ENCODE measurements at regions not wholly inside any gene's neighbourhood (a gene's known extent, or its start where the extent isn't known, plus 50 kb on each side); places are given as distances from the start of the nearest gene placed in this dataset.

DNA sequence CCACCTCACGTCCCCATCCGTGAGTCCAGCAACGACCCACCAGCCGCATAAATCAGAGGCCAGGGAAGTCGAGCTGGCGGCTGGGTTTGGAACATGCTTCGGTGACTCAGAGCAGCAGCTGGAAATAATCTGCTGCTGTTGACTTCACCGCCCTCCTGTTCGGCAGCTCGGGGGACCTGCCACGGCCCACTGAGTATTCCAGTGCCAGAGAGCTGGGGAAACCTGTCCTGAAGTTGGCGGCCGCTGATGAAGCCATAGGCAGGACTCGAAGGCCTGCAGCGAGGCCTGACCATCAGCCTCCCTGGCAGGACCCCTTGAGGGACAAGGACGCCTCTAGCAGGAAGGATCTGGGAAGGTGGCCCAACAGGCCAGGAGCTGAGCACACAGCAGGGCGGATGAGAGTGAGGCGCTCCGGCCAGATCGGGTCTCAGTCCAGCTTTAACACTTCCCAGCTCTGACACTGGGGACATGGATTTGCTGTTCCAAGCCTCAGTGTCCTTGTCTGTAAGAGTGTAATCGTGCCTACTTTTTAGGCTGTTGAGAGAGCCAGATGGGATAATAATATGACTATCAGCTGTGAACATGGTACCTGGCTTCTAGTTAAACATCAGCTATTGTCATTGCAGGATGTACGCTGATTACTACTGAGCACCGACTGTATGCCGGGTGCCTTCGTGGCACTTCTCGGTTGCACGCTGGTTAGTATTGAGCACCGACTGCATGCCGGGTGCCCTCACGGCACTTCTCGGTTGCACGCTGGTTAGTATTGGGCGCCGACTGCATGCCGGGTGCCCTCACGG lies 50.4 kb upstream of the CIBAR2 start:
- Mint-ChIP-seq H3K4me3 (no peak overlapping the region), H3K4me1 (ENCODE audit: low read depth) (peaks cover 6% of the 10 kb centered on the region), H3K36me3 (ENCODE audit: low read depth) (no peaks in the 10 kb centered on the region), H3K9me3 (ENCODE audit: insufficient read depth) (no peaks in the 10 kb centered on the region), H3K27ac (no peak overlapping the region), H3K27me3 (ENCODE audit: low read depth) (peaks cover 15% of the 10 kb centered on the region)
- POLR2A ChIA-PET: no interaction called here
- DNase-seq: no peak
- ATAC-seq: no peak
- CTCF ChIA-PET: no interaction called here

DNA sequence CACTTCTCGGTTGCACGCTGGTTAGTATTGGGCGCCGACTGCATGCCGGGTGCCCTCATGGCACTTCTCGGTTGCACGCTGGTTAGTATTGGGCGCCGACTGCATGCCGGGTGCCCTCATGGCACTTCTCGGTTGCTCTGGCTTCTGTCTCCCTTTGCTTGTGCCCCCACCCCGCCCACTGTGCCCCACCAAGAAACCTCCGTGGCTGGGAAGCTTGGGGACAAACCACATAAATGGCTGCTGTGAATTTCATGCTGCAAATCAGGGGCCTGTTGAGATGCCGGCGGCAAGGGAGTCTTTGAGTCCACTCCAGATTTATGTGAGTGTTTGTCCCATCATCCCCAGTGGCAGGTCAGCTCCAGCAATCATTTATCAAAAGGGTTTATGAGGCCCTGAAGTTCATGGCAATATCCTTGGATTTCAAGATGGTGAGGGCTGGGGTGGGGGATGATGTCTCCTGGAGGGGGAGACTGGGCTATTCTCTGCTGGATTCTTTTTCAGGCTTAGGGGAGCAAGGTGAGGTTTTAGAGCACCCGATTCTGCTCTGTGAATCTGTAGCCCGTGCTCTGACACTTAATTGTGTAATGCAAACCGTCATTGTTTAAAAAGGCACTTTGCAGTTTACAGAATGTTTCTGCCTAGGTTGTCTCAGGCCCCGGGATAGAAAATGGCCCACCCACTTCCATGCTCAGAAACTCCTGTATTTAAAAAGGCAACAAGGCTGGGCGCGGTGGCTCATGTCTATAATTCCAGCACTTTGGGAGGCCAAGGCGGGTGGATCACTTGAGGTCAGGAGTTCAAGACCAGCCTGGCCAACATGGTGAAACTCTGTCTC lies 51.2 kb upstream of the CIBAR2 start:
- ATAC-seq: no peak
- ChIA-PET POLR2A (no interaction called here), CTCF (no interaction called here)
- no peaks in the 10 kb centered on the region for H3K9me3 Mint-ChIP-seq (ENCODE audit: insufficient read depth)
- DNase-seq: no peak
- no peak overlapping the region for H3K4me3 Mint-ChIP-seq
- no peak overlapping the region for H3K27ac Mint-ChIP-seq
- peaks cover 24% of the 10 kb centered on the region for H3K27me3 Mint-ChIP-seq (ENCODE audit: low read depth)
- no peaks in the 10 kb centered on the region for H3K36me3 Mint-ChIP-seq (ENCODE audit: low read depth)
- no peaks in the 10 kb centered on the region for H3K4me1 Mint-ChIP-seq (ENCODE audit: low read depth)

DNA sequence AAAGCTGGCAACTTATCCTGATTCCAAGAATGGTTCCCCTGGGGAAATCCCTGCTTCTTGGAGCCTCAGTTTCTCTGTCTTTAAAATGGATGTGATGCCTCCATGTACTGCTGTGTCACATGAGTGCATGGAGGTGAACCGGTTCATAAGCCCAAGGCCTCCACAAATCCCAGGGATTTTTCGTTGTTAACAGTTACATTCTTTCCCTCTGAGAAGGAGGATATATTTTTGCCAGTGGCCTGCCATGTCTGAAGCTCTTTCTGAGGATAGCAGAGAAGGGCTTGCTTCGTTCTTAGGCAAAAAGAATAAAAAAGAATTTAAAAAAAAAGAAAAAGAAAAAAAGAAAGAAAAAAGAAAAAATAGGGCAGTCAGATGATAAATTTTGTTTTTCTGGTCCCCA lies 52.2 kb upstream of the CIBAR2 start:
- Mint-ChIP-seq H3K4me3 (no peak overlapping the region), H3K9me3 (ENCODE audit: insufficient read depth) (no peaks in the 10 kb centered on the region), H3K27me3 (ENCODE audit: low read depth) (peaks cover 27% of the 10 kb centered on the region), H3K36me3 (ENCODE audit: low read depth) (no peaks in the 10 kb centered on the region), H3K27ac (no peak overlapping the region), H3K4me1 (ENCODE audit: low read depth) (no peaks in the 10 kb centered on the region)
- ATAC-seq: no peak
- POLR2A ChIA-PET: no interaction called here
- CTCF ChIA-PET: no interaction called here
- no peak for DNase-seq

DNA sequence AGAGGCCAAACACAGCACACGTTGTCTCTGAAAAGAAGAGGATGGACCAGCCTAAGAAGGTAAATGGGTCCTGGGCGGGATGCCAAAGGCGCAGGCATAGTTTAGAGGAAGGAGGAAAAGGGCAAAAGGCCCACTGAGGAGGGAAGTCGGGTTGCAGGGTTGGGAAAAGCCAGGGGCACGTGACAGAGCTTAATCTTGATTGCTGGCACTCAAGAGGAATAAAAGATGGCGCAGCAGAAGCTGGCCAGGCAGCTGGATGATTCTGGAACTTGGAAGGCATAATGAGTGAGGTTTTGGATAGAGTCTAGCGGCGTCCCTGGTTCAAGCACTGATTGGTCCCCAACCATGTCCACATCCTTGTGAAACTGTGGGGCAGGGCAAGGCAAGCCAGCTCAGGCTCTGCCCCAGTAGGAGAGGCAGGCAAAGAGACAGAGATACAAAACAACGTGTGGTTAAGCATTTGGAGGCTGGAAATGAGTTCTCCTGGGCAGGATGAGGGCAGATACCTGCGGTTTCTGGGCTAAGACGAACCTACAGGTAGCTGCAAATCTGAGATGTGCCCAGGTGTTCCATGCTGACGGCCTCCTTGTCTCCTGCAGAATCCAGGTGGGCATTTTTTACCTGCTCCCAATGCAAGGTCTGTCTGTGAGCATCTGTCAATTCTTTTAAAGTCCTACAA lies 52.7 kb upstream of the CIBAR2 start:
- DNase-seq (no peak), ATAC-seq (no peak)
- H3K4me3 Mint-ChIP-seq: no peak overlapping the region
- CTCF ChIA-PET: no interaction called here
- H3K27me3 Mint-ChIP-seq (ENCODE audit: low read depth): peaks cover 27% of the 10 kb centered on the region
- POLR2A ChIA-PET: no interaction called here
- no peaks in the 10 kb centered on the region for H3K4me1 Mint-ChIP-seq (ENCODE audit: low read depth)
- no peak overlapping the region for H3K27ac Mint-ChIP-seq
- H3K36me3 Mint-ChIP-seq (ENCODE audit: low read depth): no peaks in the 10 kb centered on the region
- H3K9me3 Mint-ChIP-seq (ENCODE audit: insufficient read depth): no peaks in the 10 kb centered on the region

DNA sequence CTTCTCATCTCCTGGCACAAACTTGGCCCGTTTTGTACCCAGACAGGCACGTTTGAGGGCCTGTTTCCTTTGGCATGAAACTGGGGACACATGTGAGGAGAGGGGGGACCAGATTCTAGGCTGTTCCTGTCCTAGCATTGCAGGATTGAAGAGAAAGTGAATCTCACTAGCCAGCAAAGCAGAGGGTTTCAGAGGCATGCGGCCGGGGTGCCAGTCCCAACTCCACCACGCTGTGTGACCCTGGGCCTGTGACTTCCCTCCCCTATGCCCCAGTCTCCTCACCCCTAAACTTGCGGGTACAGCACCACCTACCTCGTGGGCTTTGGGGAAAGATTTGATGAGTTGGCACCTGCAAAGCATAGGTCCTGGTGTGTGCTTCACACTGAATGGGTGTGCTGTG lies 53.5 kb upstream of the CIBAR2 start:
- H3K9me3 Mint-ChIP-seq (ENCODE audit: insufficient read depth): no peaks in the 10 kb centered on the region
- ATAC-seq: no peak
- H3K27me3 Mint-ChIP-seq (ENCODE audit: low read depth): peaks cover 30% of the 10 kb centered on the region
- no peaks in the 10 kb centered on the region for H3K36me3 Mint-ChIP-seq (ENCODE audit: low read depth)
- no peaks in the 10 kb centered on the region for H3K4me1 Mint-ChIP-seq (ENCODE audit: low read depth)
- ChIA-PET CTCF (no interaction called here), POLR2A (no interaction called here)
- no peak overlapping the region for H3K4me3 Mint-ChIP-seq
- H3K27ac Mint-ChIP-seq: no peak overlapping the region
- no peak for DNase-seq

DNA sequence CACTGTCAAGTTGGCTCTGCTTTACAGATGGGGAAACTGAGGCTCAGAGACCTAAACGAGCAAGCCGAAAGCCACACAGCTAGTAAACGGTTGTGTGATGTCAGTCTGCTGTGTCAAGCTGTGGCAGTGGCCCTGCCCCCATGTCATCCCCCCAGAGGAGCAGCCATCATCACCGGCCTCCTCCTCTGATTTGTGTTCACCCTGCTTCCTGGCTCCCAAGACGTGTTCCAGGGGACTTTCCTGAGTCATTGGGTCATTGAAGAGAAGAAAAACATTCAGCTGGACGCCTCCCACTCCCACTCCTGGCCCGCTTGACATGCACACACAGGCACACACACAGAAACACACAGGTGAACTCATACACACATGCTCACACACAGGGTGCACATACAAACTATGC lies 54.0 kb upstream of the CIBAR2 start:
- Mint-ChIP-seq H3K36me3 (ENCODE audit: low read depth) (no peaks in the 10 kb centered on the region), H3K27ac (no peak overlapping the region), H3K4me3 (no peak overlapping the region), H3K9me3 (ENCODE audit: insufficient read depth) (no peaks in the 10 kb centered on the region), H3K27me3 (ENCODE audit: low read depth) (peaks cover 35% of the 10 kb centered on the region), H3K4me1 (ENCODE audit: low read depth) (peaks cover under 1% of the 10 kb centered on the region)
- DNase-seq (no peak), ATAC-seq (no peak)
- CTCF ChIA-PET: no interaction called here
- POLR2A ChIA-PET: no interaction called here

DNA sequence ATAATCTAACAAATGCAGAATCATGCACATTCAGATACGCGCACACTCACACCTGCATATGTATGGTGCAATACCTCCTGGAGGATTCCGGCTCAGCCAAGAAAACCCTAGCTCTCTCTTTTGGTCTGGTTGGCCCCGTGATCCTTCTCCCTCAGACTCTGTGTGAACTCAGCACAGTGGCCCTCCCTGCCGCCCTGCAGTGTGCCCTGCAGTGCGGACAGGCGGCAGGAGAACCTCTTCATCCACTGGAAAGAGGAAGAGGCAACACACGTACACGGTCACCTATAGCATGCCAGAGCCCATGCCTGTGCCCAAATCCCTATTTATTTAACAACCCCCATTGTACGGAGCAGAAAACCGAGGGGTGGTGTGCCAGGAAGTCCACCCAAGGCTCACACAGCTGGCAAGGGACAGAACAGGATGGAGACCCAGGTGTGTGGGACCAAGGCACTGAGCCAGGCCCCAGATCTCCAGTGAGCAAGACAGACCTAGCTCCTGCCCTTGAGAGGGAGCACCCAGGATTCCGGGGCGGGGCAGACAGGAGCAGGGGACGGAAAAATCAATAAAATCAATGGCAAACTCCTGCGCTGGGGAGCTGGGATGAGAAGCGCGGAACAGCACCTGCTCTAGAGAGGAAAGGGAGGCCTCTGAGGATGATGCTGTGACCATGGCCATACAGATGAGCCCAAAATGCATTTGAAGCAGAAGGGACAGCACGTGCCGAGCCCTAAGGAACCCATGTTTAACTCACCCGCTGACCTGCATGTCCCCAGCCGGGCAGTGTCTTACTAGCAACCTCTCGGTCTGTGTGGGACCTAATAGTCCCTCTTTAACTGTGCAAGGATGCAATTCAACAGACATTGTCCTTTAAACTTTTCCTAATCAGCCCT lies 54.7 kb upstream of the CIBAR2 start:
- DNase-seq: no peak
- no peak for ATAC-seq
- peaks cover 41% of the 10 kb centered on the region for H3K27me3 Mint-ChIP-seq (ENCODE audit: low read depth)
- H3K27ac Mint-ChIP-seq: no peak overlapping the region
- H3K4me1 Mint-ChIP-seq (ENCODE audit: low read depth): peaks cover 2% of the 10 kb centered on the region
- no peak overlapping the region for H3K4me3 Mint-ChIP-seq
- CTCF ChIA-PET: no interaction called here
- no peaks in the 10 kb centered on the region for H3K9me3 Mint-ChIP-seq (ENCODE audit: insufficient read depth)
- POLR2A ChIA-PET: no interaction called here
- no peaks in the 10 kb centered on the region for H3K36me3 Mint-ChIP-seq (ENCODE audit: low read depth)

DNA sequence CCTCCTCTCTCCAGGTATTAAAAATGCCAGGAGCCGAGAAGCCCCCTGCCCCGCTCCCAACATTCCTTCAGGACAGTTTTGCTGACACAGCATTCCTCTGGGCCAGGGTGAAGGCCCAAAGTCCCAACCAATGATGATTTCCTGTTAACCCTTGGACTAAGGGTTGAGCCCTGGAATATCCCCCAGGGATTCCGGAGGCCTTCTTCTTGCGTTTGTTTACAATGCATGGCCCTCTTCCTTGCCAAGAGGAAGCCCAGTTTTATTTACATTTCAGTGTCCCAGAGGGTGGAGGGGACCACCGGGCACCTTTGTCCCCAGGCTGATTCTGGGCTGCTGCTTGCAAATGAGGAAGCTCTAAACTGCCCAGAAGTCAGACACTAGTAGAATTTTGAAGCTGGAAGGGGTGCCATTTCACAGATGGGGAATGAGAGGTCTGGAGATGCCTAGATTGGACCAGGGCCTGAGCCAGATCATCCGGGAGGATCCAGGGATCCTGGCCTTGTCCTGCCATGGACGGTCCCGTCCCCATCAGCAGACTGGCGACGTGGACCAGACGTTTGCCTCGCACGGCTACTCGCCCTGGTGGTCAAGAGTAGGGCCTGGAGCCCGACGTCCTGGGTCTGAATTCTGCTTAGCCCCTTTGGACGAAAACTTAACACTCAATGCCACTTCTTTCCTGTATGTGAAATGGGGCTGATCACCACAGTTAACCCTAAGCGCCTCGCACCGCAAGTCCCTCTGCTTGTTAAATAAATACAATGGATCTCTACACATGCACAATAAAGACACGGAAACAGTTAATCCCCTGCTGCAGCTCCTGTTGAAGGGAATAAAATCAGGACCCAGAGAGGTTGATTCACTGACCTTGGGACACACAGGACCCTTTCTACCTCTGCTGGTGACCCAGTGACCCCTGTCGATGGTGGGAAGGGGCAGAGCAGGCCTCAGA lies 55.6 kb upstream of the CIBAR2 start:
- H3K4me1 Mint-ChIP-seq (ENCODE audit: low read depth): peaks cover 2% of the 10 kb centered on the region
- DNase-seq (no peak), ATAC-seq (no peak)
- H3K27me3 Mint-ChIP-seq (ENCODE audit: low read depth): peaks cover 47% of the 10 kb centered on the region
- ChIA-PET POLR2A (no interaction called here), CTCF (no interaction called here)
- H3K36me3 Mint-ChIP-seq (ENCODE audit: low read depth): no peaks in the 10 kb centered on the region
- H3K4me3 Mint-ChIP-seq: no peak overlapping the region
- H3K27ac Mint-ChIP-seq: no peak overlapping the region
- no peaks in the 10 kb centered on the region for H3K9me3 Mint-ChIP-seq (ENCODE audit: insufficient read depth)

DNA sequence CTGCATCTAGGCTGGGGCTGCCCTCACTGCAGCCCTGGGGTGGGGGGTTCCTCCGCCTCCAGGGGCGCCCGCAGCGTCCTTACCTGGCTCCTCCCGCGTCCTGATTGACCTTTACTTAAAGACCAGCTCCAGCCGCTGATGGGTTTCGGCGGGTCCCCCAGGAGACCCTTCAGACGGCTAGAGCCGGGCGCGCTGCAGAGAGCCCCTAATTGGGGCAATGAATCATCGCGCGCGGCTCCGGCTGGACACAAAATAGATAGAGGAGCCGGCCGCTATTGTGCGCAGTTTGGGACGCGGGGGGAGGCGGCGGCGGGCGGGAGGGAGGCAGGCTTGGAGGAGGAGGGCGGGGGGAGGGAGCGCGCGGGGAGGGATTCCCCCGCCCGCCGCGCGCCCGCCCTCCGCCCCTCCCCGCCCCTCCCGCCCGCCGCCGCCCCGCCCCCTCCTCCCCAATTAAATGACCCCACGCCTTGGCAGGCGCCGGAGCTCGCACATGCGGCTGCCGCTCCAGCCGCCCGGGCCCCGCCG lies 56.5 kb upstream of the CIBAR2 start:
- no peak overlapping the region for H3K4me3 Mint-ChIP-seq
- DNase-seq (no peak), ATAC-seq (no peak)
- H3K9me3 Mint-ChIP-seq (ENCODE audit: insufficient read depth): no peaks in the 10 kb centered on the region
- ChIA-PET POLR2A (no interaction called here), CTCF (no interaction called here)
- peaks cover 56% of the 10 kb centered on the region for H3K27me3 Mint-ChIP-seq (ENCODE audit: low read depth)
- H3K27ac Mint-ChIP-seq: no peak overlapping the region
- H3K4me1 Mint-ChIP-seq (ENCODE audit: low read depth): peaks cover 2% of the 10 kb centered on the region
- H3K36me3 Mint-ChIP-seq (ENCODE audit: low read depth): no peaks in the 10 kb centered on the region

DNA sequence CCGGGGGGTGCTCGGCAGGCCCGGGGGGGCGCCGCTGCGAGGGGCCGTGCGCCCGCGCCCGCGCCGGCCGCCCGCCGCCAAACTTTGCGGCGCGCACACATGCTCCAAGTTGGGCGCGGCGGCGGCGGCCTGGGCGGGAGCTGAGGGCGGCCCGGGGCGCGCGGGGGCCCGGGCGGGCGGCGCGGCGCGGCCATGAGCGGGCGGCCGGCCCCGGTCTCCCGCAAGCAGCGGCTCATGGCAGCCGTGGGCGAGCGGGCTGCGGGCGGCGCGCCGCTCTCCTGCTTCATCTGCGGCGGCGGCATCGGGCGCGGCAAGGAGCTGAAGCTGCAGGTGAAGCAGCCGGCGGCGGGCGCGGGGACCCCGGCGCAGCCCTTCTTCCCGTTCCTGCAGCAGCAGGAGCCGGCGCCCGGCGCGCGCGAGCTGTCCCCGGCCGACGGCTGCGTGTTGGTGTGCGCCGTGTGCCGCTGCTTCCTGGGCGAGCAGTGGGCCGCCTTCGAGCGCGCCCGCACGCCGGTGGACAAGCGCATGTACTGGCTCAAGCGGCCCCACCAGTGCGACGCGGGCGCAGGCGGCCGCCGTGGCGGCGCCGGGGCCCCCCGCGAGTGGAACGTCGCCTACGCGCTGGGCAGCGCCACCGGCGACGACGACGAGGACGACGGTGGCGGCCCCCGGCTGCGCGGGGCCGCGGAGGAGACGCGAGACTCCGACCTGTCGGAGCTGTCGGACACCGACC lies 57.2 kb upstream of the CIBAR2 start:
- H3K27ac Mint-ChIP-seq: no peak overlapping the region
- peaks cover 2% of the 10 kb centered on the region for H3K4me1 Mint-ChIP-seq (ENCODE audit: low read depth)
- ATAC-seq (peak; percentile 12), DNase-seq (no peak)
- no peaks in the 10 kb centered on the region for H3K9me3 Mint-ChIP-seq (ENCODE audit: insufficient read depth)
- peaks cover 59% of the 10 kb centered on the region for H3K27me3 Mint-ChIP-seq (ENCODE audit: low read depth)
- H3K36me3 Mint-ChIP-seq (ENCODE audit: low read depth): no peaks in the 10 kb centered on the region
- H3K4me3 Mint-ChIP-seq: no peak overlapping the region
- CTCF ChIA-PET: no interaction called here
- POLR2A ChIA-PET: no interaction called here
